K562 (cell line): ENCODE measurements at regions not wholly inside any gene's neighbourhood (a gene's known extent, or its start where the extent isn't known, plus 50 kb on each side); places are given as distances from the start of the nearest gene placed in this dataset.

Experiments used
- ATAC-seq: fragments of 200-7000 bp; cut with Tn5 transposase; 3 replicates; pipeline ENCODE4 v1.9.1; 2020; ENCODE audit warnings: moderate library complexity
- BruUV-seq: library from RNA; stranded (reverse); fragments of 400-500 nt; replicated peaks from 2 replicates; lab custom pipeline; 2021; lab: Mats Ljungman, UMichigan
- CTCF ChIA-PET: fragments of 300-600 bp; formaldehyde crosslinking; extraction: SDS; loops from one replicate; lab custom pipeline; 2021; ENCODE audit warnings: low intra/inter-chr PET ratio; lab: Yijun Ruan, JAX
- POLR2A ChIA-PET: fragments of 300-600, 350-650 bp; sonication (Branson Sonifier 250); formaldehyde crosslinking; extraction: SDS; loops from one replicate; lab custom pipeline; 2021; ENCODE audit warnings: antibody characterized with exemption, inconsistent platforms; lab: Yijun Ruan, JAX
- DNase-seq, 4 experiments: peaks; one replicate each; pipeline versions ENCODE4 v3.0.0 to v3.0.0-alpha.2; 2011 to 2018; ENCODE audit warnings: low spot score in 3 of 4, mixed read lengths in 3 of 4; ENCODE audit errors: extremely low read depth in 1 of 4
- FAIRE-seq: peaks from 2 replicates; lab custom pipeline; 2011; peaks lifted over from hg19 to GRCh38; lab: Jason Lieb, UNC
- H2AFZ ChIP-seq: 2 replicates; pipeline ENCODE4 v1.6.0; 2011; ENCODE audit warnings: low read depth, low read length, control low read depth, inconsistent platforms
- H3K27ac ChIP-seq: fragments of 200-600 bp; 3 replicates; pipeline ENCODE4 v1.8.0; 2011; ENCODE audit warnings: low read depth, mild to moderate bottlenecking, control low read depth, inconsistent platforms, low read length, moderate library complexity, mixed read lengths; ENCODE audit errors: extremely low read depth
- H3K27me3 ChIP-seq, 2 experiments: fragments of 300-600 bp in 1 of 2; 2 replicates in 1 of 2; 3 replicates in 1 of 2; pipeline versions ENCODE4 v1.6.0 to v1.8.0; 2011; ENCODE audit warnings: inconsistent platforms in 2 of 2, low read length in 2 of 2, mild to moderate bottlenecking in 1 of 2, mixed read lengths in 1 of 2, moderate library complexity in 1 of 2; ENCODE audit not compliant: control insufficient read depth in 2 of 2, insufficient read depth in 2 of 2
- H3K36me3 ChIP-seq: fragments of 300-600 bp; 3 replicates; pipeline ENCODE4 v1.8.0; 2011; ENCODE audit warnings: mild to moderate bottlenecking, low read length, inconsistent platforms; ENCODE audit not compliant: control insufficient read depth, insufficient read depth
- H3K4me1 ChIP-seq, 2 experiments: fragments of 200-600 bp in 1 of 2; replicated peaks in 1 of 2; 2 replicates in 1 of 2; 3 replicates in 1 of 2; pipeline versions ENCODE4 v1.5.1 to v1.8.0; 2011; ENCODE audit warnings: inconsistent platforms in 2 of 2, low read length in 2 of 2, mild to moderate bottlenecking in 1 of 2, mixed read lengths in 1 of 2, moderate library complexity in 1 of 2; ENCODE audit not compliant: control insufficient read depth in 2 of 2, insufficient read depth in 2 of 2
- H3K4me2 ChIP-seq: 2 replicates; pipeline ENCODE4 v1.6.1; 2011; ENCODE audit warnings: low read length, control low read depth, inconsistent platforms, mixed read lengths; ENCODE audit not compliant: insufficient read depth
- H3K4me3 ChIP-seq: fragments of 200-600 bp; sonication (generic), shearing (Covaris generic); 2 replicates; pipeline ENCODE4 v1.5.1; 2016; ENCODE audit warnings: control low read depth, inconsistent platforms
- H3K79me2 ChIP-seq: fragments of 200-600 bp; 3 replicates; pipeline ENCODE4 v1.8.0; 2011; ENCODE audit warnings: low read length, inconsistent platforms; ENCODE audit not compliant: control insufficient read depth, insufficient read depth
- H3K9ac ChIP-seq, 2 experiments: 2 replicates each; pipeline versions ENCODE4 v1.6.0 to v1.6.1; 2011; ENCODE audit warnings: low read depth in 2 of 2, low read length in 2 of 2, control low read depth in 1 of 2, inconsistent platforms in 1 of 2, mild to moderate bottlenecking in 1 of 2, mixed read lengths in 1 of 2; ENCODE audit not compliant: insufficient read depth in 1 of 2
- H3K9me1 ChIP-seq: one replicate; pipeline ENCODE4 v1.6.0; 2011; ENCODE audit warnings: inconsistent platforms, mild to moderate bottlenecking, low read length, moderate library complexity; ENCODE audit not compliant: control insufficient read depth, insufficient read depth
- H3K9me3 ChIP-seq: replicated peaks from 2 replicates; pipeline ENCODE4 v1.5.1; 2011; ENCODE audit warnings: low read depth, low read length, inconsistent platforms; ENCODE audit not compliant: control insufficient read depth, insufficient read depth
- H4K20me1 ChIP-seq: replicated peaks from 2 replicates; pipeline ENCODE4 v1.6.1; 2011; ENCODE audit warnings: low read length, inconsistent platforms, mixed read lengths; ENCODE audit not compliant: control insufficient read depth, insufficient read depth
- ARID2 ChIP-seq: fragments of 450-650 bp; IDR thresholded peaks from 2 replicates; pipeline ENCODE4 v1.6.1; 2017; ENCODE audit warnings: antibody characterized with exemption, mild to moderate bottlenecking
- BRD4 ChIP-seq: fragments of 200-600 bp; sonication (generic); IDR thresholded peaks from 2 replicates; pipeline ENCODE4 v1.6.1; 2017; ENCODE audit warnings: inconsistent platforms
- CXXC5 ChIP-seq: fragments of 250-450 bp; sonication (Bioruptor Pico); IDR thresholded peaks from 2 replicates; pipeline ENCODE4 v1.8.0; 2022; ENCODE audit warnings: inconsistent platforms, mild to moderate bottlenecking, moderate library complexity
- E2F1 ChIP-seq: sonication (generic); formaldehyde crosslinking; IDR thresholded peaks from 2 replicates; pipeline ENCODE4 v1.8.1; 2023; ENCODE audit warnings: mild to moderate bottlenecking, missing genetic modification reagents, moderate library complexity
- MECOM ChIP-seq: fragments of 250-450 bp; sonication (Bioruptor Pico); IDR thresholded peaks from 2 replicates; pipeline ENCODE4 v1.8.0; 2022; ENCODE audit warnings: inconsistent platforms
- NFIX ChIP-seq: fragments of 250-450 bp; sonication (Bioruptor Pico); IDR thresholded peaks from 2 replicates; pipeline ENCODE4 v1.4.0; 2020; ENCODE audit warnings: low read depth, mild to moderate bottlenecking, moderate library complexity
- SMAD2 ChIP-seq: fragments of 150-350 bp; IDR thresholded peaks from 2 replicates; pipeline ENCODE4 v1.6.1; 2014; ENCODE audit warnings: low read depth, mild to moderate bottlenecking, low read length
- SMARCA4 ChIP-seq: fragments of 450-650 bp; IDR thresholded peaks from 2 replicates; pipeline ENCODE4 v1.6.1; 2016
- TAF7 ChIP-seq: fragments of 450-650 bp; IDR thresholded peaks from 2 replicates; pipeline ENCODE4 v1.6.1; 2016; ENCODE audit warnings: missing genetic modification characterization, missing compliant biosample characterization
- THRB ChIP-seq: fragments of 450-650 bp; formaldehyde crosslinking; conservative IDR thresholded peaks from 2 replicates; pipeline ENCODE4 v1.4.0; 2022; ENCODE audit warnings: mild to moderate bottlenecking, missing genetic modification characterization
- XRCC5 ChIP-seq: fragments of 200-400 bp; formaldehyde crosslinking; IDR thresholded peaks from 2 replicates; pipeline ENCODE4 v1.6.1; 2017; ENCODE audit warnings: low read depth, mild to moderate bottlenecking, low read length
- ZBTB12 ChIP-seq: fragments of 250-450 bp; sonication (Bioruptor Pico); IDR thresholded peaks from 2 replicates; pipeline ENCODE4 v1.4.0; 2020
- ZNF24 ChIP-seq: fragments of 450-650 bp; IDR thresholded peaks from 2 replicates; pipeline ENCODE4 v1.6.1; 2016
- ZNF41 ChIP-seq: fragments of 250-450 bp; sonication (Bioruptor Pico); conservative IDR thresholded peaks from 2 replicates; pipeline ENCODE4 v1.4.0; 2020; ENCODE audit warnings: mild to moderate bottlenecking
- ZNF431 ChIP-seq: sonication (generic); formaldehyde crosslinking; IDR thresholded peaks from 2 replicates; pipeline ENCODE4 v1.8.0; 2022; ENCODE audit warnings: mild to moderate bottlenecking, missing genetic modification reagents
- ZNF436 ChIP-seq: fragments of 250-450, 450-650 bp; sonication (Bioruptor Pico); formaldehyde crosslinking; IDR thresholded peaks from 2 replicates; pipeline ENCODE4 v1.7.0; 2020; ENCODE audit warnings: mild to moderate bottlenecking
- ZNF75A ChIP-seq: fragments of 450-650 bp; formaldehyde crosslinking; IDR thresholded peaks from 2 replicates; pipeline ENCODE4 v1.4.0; 2020; ENCODE audit warnings: mild to moderate bottlenecking
- ZZZ3 ChIP-seq: fragments of 450-650 bp; IDR thresholded peaks from 2 replicates; pipeline ENCODE4 v1.6.1; 2016; ENCODE audit warnings: antibody characterized with exemption, mild to moderate bottlenecking, moderate library complexity
- WGBS: fragments of 100-300 bp; shearing (Covaris generic); methylation state at CpG from one replicate; pipeline ENCODE4 v1.1.6; 2016; ENCODE audit warnings: low coverage, mixed read lengths; ENCODE audit not compliant: insufficient coverage; ENCODE audit errors: missing lambda C conversion rate; 5-methylcytosine and 5-hydroxymethylcytosine counted together
- in situ Hi-C: fragments of 300-500 bp; cut with MboI; formaldehyde crosslinking; loops from 4 replicates; pipeline ENCODE4 v1.15.0; 2018; ENCODE audit warnings: inconsistent platforms, mixed read lengths
- intact Hi-C: fragments of 100-400 bp; cut with micrococcal nuclease; formaldehyde crosslinking; loops from 2 replicates; pipeline ENCODE4 v1.14.2; 2022

- ChIA-PET POLR2A (no interaction called here), CTCF (no interaction called here)
- Histone ChIP-seq H3K9me1 (no peaks in the 10 kb centered on the region), H3K27me3 (peaks cover 7 to 11% of the 10 kb centered on the region in 2 experiments; a peak in 3 of 5 replicates), H4K20me1 (no peaks in the 10 kb centered on the region), H3K4me1 (no peaks in the 10 kb centered on the region), H3K4me3 (no peak overlapping the region), H3K9me3 (no peaks in the 10 kb centered on the region), H3K9ac (no peak overlapping the region), H3K4me2 (no peak overlapping the region), H3K27ac (no peak overlapping the region), H2AFZ (no peak overlapping the region), H3K36me3 (no peaks in the 10 kb centered on the region), H3K79me2 (no peaks in the 10 kb centered on the region)
- ATAC-seq (no peak), DNase-seq (no peak), FAIRE-seq (no peak)
- no TSS peak for BruUV-seq
- intact Hi-C loops (no loop called here), in situ Hi-C loops (no loop called here)
- no peak for TF ChIP-seq NFIX (CRISPR knock-in tag)
- TF ChIP-seq SMAD2, result no peak
- TF ChIP-seq ARID2, result no peak
- no peak for TF ChIP-seq ZNF431 (CRISPR knock-in tag)
- no peak for TF ChIP-seq ZNF24
- no peak for TF ChIP-seq SMARCA4
- TF ChIP-seq THRB (CRISPR knock-in tag), result no peak
- no peak for TF ChIP-seq ZBTB12 (CRISPR knock-in tag)
- TF ChIP-seq ZZZ3, result no peak
- TF ChIP-seq XRCC5, result no peak
- TF ChIP-seq ZNF41, result no peak
- no peak for TF ChIP-seq ZNF436 (CRISPR knock-in tag)
- TF ChIP-seq MECOM (CRISPR knock-in tag), result no peak
- TF ChIP-seq BRD4, result no peak
- no peak for TF ChIP-seq CXXC5 (CRISPR knock-in tag)
- TF ChIP-seq ZNF75A (CRISPR knock-in tag), result no peak
- no peak for TF ChIP-seq E2F1 (CRISPR knock-in tag)
- no peak for TF ChIP-seq TAF7 (tag)
- 0% methylated on average over 8 of the region's 8 CpGs for WGBS
These were observed 80.4 kb upstream of the SFMBT2 start for GRCh38 chr10:7491230-7491629.
